Right ventricle myocardium inferior (tissue), 1 donor: ENCODE measurements at regions not wholly inside any gene's neighbourhood (a gene's known extent, or its start where the extent isn't known, plus 50 kb on each side); places are given as distances from the start of the nearest gene placed in this dataset.

Source experiments
- ATAC-seq: fragments of 200-7000 bp; cut with Tn5 transposase; one replicate; pipeline ENCODE4 v1.9.1; 2020; ENCODE audit warnings: mild to moderate bottlenecking, moderate library complexity
- DNase-seq: peaks from one replicate; pipeline ENCODE4 v3.0.0; 2021; ENCODE audit errors: missing footprints
- intact Hi-C: fragments of 100-400 bp; cut with DNase I; formaldehyde crosslinking; loops from one replicate; pipeline ENCODE4 v1.11.0; 2022
- donor health status: DM: no; HTN: yes; CAD: no; lungs with severe emphysema.

DNA sequence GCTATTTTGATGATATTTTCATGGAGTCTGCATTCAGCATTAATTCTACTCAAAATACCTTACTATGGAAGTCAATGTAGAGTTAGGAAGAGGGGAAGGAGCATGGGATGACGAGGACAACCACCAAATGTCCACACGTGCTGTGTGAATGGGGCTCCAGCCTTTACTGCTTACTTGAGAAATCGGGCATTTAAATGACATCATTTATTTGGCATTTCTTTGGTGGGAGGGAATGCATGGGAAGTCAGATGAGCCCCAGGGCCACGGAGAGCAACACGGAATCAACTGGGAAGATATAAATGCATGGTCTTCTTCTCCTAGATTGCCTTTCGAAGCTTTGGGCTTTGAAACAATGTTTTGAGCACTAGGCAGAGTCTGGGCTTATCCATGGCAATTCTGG lies 458.5 kb upstream of the KLF4 start:
- intact Hi-C loops: no loop called here
- ATAC-seq (no peak), DNase-seq (no peak)

DNA sequence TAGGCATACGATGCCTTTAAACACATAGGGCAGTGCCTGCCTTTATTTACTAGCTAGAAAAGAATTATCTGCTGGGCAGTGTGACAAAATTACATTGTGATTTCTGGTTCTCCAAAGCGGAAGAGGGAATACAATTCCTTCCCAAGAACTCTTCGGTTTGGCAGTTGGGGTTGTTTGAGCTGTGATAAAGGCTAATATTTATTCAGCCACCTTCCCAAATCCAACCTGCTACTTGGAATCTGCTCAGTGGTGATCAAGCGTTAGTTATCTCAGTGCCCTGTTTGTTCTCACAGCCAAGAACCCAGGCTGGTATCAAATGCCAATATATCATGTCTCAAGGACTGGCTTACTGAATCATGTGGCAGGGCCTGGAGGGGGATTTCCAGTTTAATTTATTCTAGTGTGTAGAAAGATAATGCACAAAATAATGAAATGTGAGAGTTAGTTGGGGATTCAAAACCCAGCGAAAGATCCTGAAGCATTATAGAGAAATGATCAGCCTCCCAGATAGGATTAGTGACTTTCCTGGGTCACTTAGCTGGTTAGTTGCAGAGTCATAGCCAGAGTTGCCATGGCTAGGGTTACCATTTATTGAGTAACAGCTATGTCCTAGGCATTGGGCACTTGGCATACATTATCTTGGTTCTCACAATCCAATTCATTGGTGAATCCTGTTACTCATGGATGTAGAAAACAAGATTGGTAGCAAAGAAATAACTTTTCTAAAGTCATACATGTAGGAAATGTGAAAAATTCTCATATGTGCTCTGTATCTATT lies 457.0 kb upstream of the KLF4 start:
- intact Hi-C loops: no loop called here
- ATAC-seq (no peak), DNase-seq (no peak)

DNA sequence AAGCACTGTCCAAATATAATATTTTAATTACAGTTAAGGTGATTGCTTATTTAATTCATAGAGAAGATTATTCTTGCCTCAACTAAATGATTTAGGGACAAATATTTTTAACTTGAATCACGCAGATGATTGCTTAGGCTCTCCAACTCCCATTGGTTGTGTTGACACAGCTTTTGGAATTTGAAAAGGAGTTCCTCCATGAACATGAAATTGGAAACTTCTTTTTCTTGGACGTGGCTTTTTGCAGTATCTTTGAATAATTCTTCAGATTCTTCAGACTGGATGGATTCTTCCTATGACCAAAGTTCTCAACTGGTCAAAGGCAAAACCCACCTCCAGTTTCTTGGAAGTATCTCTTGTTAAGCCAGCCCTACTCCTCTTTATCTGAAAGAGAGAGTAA lies 456.4 kb upstream of the KLF4 start:
- ATAC-seq (no peak), DNase-seq (no peak)
- intact Hi-C loops: no loop called here

DNA sequence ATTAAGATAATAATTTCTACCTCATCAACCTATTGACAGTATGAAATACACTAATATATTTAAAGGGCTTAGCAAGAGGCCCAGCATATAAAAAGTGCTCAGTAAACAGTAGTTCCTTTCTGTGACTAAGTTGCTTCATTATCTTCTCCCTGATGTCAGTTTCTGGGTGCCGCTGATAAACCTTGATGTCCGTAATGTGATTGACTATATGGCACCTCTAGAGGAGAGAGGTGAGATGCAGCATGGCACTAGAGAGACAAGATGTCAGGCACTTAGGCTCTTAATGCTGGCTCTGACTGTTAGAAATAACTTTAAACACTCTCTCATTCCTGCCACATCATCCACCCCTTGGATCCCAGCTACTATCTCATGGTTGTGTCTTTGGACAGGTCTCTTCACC lies 455.9 kb upstream of the KLF4 start:
- DNase-seq (no peak), ATAC-seq (no peak)
- intact Hi-C loops: no loop called here

DNA sequence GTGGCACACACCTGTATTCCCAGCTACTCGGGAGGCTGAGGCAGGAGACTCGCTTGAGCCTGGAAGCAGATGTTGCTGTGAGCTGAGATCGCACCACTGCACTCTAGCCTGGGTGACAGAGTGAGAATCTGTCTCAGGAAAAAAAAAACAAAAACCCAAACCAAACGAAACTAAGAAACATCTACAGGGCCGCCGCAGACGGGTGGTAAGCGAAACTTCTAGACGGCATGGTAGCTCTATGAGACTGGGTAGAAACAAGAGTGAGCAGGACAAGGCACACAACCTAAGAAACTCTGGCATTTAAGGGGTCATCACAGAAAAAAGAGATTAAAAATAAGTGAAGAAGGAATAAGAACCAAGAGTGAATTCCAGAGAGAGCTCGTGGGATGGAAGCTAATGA lies 454.8 kb upstream of the KLF4 start:
- DNase-seq: no peak
- no peak for ATAC-seq
- intact Hi-C loops: no loop called here

DNA sequence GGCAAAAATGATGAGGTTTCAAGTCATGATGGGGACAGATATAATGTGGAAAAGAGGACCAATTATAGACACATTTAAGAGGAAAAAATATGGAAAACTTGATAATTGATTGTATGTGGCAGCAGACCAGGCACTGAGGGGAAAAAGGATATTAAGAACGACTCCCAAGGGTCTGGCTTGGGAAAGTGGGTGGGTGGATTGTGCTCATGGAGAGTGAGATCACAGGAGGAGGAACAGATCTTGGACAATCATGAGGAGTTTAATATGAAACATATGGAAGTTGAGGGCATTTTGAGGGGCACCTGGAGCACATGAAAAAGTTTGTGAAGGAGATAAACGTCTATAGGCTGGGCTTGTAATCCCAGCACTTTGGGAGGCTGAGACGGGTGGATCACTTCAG lies 454.3 kb upstream of the KLF4 start:
- DNase-seq: no peak
- ATAC-seq: no peak
- intact Hi-C loops: no loop called here

DNA sequence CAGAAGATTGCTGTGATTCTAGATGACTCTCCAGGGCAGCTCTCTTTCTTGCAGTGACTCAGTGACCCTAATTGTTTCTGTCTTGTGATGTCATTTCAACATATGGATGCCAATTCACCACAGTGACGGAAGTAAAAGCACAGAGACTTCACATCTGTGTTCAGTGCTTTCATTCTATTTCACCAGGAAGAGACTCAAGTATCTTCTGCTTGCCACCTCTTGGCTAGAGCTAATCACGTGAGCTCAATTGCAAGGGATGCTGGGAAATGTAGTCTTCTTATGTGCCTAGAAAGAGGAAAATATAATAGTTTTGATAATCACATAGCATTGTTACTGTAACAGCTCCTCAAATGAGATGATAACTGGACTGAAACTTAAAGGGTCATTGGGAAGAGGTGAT lies 453.3 kb upstream of the KLF4 start:
- DNase-seq: no peak
- ATAC-seq: no peak
- intact Hi-C loops: no loop called here

DNA sequence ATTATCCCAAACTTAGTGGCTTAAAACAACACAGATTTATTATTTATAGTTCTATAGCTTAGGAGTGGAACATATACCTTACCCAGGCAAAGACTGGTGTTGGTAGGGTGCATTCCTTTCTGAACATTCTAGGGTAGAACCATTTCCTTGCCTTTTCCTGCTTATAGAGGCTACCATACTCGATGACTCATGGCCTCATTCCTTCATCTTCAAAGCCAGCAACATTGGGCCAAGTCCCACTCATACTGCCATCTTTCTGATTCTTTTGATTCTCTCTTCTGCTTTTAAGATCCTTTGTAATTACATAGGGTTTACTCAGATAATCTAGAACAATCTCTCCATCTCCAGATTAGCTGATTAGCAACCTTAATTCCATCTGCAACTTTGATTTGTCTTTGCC lies 452.7 kb upstream of the KLF4 start:
- intact Hi-C loops: no loop called here
- no peak for ATAC-seq

DNA sequence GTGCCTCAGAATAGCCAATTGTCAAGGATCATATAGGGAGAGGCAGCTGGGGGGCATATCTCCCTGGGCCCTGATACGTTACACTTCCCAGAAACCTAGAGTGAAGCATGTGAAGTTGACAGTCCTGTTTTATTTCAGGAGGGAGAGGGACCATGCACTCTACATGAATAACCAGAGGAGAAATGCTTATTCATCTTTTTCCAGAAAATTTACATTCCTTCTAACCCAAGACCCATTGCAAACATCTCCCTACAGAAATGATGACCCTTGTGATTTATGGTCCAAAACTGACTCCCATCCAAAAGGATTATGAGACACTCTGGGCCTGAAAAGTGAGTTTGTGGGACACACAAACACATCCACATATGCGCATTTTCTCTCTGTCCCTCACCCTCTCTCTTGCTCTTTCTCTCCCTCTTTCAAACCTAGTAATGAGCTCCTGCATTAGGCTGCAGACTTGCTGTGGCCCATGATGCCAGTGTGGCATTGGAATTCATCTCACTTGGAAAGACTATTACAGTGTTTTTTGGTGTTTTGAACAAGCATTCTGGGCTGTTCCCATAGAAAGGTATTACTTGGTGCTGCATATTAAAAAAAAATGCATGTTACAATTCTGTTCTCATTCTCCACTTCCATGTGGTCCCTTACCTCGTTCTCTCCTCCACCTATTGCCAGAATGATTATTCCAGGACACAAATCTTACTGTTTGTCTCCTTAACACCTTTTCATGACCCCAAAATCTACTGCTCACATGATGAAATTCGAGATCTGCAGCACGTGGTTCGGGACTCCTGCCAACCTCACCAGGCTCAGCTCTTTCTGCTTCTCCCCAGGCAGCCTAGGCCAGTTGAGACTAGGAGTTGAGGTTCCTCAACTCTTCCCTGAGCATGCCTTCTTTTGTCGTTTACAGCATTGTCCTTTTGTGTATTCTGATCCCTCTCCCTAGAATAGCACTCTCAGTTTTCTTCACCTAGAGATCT lies 451.3 kb upstream of the KLF4 start:
- intact Hi-C loops: no loop called here
- no peak for DNase-seq
- no peak for ATAC-seq

More for the DNA sequence above, 452.7 kb upstream of the KLF4 start:
- DNase-seq: no peak

DNA sequence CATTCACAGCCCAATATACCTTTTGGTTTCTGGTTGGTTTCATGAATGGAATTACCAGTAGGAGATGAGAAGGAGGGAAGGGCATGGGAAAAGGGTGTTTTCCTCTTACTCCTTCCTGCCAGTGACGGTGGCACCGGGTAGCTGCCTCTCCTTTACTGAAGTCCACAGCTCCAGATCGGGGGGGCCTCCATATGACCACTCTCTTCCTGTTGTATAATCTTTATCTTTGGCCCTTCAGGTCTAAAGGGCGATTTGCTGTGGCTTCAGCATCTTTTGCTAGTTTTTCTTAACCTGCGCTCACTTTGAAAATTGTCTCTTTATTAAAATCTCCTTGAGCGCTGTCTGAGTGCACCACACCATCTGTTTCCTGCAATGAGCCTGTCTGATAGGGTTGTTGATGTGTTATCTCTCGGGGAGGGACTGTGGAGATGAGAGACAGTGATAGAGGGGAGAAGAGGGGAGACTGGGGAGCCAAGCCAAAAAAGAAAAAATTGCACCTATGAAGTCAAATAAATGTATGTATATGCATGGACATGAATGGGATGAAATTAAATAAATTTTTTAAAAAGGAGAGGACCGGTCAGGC lies 449.3 kb upstream of the KLF4 start:
- DNase-seq (no peak), ATAC-seq (no peak)
- intact Hi-C loops: no loop called here

DNA sequence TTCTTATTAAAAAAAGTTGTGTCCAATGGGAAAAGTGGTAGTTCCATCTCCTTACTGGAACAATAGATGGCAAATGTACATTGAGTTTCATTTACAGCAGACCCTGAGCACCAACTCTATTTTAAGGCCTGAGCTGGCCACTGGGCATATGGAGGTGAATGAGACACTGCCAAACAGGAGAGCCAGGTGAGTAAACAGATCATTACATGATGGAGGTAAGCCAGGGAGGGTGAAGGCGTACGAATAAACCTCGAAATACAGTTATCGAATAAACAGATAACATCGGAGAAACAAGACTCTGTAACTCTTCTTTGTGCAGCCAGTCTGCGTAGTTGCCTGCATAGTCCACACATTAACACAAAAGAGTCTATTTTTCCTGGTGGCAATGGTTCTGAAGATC lies 446.4 kb upstream of the KLF4 start:
- intact Hi-C loops: no loop called here
- DNase-seq (no peak), ATAC-seq (no peak)

DNA sequence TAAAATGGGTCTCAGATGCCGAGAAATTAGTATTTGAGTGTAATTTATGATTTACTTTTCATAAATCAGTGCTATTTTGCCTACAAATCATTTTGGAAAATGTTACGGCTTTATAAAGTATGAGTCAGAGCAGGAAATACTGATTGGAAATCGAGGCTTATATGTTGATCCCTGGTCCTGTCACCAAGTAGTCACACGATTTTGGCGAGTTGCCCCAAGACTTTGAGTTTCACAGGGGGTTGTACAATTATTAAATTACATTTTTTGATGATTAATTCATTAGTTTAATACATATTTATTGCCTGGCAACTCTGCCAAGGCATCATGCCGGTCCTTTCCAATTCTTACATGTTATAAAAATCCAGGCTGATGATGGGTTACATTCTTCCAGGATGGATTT lies 443.9 kb upstream of the KLF4 start:
- intact Hi-C loops: no loop called here
- ATAC-seq (no peak), DNase-seq (no peak)

DNA sequence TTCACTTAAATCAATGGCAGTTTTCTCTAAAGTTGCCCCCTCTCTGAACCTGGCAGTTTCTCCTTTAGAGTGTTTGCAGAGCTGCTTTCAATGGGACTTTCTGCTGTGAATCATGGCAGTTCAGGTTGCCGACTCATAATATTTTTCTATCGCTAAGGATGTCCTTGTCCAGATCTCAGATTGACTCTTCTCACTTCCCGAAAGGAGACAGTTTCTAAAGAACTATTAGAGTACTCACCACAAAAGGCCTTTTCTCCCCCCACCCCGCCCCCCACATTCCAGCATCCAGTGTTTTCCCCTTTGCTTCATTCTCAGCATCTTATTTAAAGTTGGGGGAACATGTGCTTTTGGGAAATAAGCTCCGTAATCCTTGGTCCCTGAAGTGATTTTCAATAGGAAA lies 443.5 kb upstream of the KLF4 start:
- intact Hi-C loops: no loop called here
- DNase-seq (no peak), ATAC-seq (no peak)

DNA sequence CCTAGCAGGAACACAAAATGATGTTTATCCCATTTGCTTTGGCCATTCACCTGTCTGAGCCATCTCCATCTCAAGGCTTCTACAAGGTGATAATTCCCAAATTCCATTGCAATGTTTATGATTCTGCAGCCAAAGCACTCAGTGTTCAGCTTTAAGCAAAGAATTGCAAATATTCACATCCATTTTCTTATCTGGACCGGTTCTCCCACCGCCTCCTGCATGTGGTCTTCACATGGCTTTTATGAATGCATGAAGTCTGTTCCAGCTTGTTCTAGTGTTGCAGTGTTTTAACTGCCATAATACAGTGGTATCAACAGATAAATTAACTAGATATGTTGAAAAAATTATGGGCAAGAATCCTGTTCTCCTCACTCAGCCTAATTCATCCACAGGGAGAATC lies 443.0 kb upstream of the KLF4 start:
- no peak for DNase-seq
- intact Hi-C loops: no loop called here

DNA sequence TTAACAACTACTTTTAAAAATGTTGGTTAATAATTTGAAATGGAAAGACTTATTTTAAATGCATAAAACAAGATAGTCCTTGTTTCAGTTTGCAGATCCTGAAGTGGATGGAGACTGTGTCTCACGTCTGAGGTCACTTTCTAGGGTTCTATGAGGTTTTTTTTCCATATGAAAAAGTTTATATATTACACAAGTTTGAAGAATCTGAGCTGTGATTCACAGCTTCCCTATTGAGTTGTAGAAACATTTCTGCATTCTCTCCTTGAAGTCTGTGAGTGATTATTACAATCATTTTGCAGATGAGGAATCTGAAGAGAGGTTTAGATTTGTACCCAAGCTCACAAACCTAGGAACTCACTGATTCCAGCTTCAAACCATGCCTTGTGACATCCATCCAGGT lies 442.5 kb upstream of the KLF4 start:
- no peak for DNase-seq
- ATAC-seq: no peak
- intact Hi-C loops: no loop called here

More for the DNA sequence above, 443.0 kb upstream of the KLF4 start:
- no peak for ATAC-seq

DNA sequence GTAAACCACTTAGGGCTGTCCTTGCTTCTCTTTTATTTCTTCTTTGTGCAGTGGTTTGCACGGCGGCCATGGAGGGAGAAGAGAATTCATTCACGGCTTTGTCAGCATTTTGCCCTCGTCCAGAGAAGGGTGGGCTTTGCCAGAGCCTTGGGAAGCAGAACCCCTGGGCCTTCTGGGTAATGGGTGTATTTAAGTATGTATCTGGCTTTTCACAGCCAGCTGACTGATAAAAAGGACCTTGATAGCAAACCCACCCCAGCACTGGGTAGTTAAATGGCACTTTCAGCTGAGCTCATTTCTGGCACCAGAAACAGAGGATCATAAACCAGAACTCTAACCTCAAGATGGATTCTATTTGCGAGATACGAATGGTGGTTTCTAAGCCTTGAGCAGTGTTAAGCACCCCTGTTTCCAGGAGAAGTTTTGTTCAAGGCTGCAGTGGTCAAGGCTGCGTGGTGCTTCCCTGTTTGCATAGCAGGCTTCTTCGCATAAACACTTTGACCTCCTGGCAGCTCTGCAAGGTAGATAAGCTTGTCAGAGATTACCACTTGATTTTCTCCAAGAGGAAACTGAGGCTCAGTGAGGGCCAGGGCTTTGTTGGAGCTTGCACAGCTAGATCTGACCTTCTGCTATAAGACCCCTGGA lies 441.6 kb upstream of the KLF4 start:
- no peak for ATAC-seq
- intact Hi-C loops: no loop called here

DNA sequence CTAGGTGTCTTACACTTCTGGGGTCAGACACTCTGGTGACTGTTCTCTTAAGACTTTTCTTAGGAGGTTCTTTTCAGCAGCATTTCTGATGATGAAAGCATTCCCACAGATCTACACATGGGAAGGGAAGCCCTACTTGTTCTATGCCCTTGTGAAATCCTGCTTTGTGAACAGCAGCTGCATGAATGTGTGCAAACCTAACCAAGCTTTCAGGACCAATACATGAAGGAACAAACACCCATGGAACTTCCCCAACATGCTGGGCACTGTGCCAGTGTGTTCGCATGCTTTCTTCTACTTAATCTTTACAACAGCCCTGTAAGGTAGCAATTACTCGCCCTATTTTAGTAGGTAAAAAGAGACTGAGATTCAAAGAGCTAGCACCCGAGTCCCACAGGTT lies 439.9 kb upstream of the KLF4 start:
- intact Hi-C loops: no loop called here
- DNase-seq (peak; percentile 77), ATAC-seq (peak; percentile 80)

More for the DNA sequence above, 441.6 kb upstream of the KLF4 start:
- no peak for DNase-seq

DNA sequence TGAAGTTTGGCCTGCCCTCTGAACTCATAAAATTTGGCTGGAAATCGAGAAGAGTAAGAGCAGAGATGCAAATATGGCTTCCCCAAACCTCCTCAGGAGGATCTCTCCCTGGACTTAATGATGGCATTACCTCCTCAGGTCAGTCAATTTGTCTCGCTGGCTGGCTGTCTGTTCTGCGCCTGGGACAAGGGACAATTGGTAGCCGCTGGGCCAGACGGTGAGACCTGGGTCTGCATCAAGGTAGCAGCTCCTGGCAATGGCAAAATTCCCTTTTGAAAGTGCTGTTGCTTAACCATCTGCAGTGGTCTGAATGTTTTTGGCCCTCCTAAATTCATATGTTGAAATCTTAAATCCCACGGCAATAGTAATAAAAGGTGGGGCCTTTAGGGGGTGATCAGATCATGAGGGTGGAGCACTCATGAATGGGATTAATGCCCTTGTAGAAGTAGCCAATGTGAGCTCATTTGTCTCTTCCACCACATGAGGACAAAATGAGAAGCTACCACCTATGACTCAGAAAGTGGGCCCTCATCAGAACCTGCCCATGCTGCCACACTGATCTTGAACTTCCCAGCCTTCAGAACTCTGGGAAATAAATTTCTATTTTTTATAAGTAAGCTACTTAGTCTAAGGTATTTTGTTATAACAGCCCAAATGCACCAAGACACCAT lies 439.3 kb upstream of the KLF4 start:
- DNase-seq (no peak), ATAC-seq (peak; percentile 37)
- intact Hi-C loops: no loop called here

DNA sequence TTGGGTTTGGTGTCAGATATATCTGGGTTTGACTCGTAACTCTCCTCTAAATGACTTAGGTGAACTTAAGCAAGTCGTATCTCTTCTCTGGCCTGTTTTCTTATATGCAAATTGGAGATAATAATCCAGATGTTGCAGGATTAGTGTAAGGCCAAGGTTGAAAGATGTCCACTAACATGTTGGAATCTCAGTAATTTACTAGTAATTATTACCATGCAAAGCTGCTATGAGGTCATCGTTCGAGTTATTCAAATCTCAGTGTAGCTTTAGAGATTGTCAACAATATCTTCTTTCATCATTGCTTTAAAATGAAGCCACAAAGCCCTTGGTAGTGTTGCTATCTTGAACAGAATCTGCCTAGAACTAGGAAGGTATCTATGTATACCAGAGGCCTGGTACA lies 437.7 kb upstream of the KLF4 start:
- ATAC-seq (no peak), DNase-seq (no peak)
- intact Hi-C loops: no loop called here
